ENCODE measurements at regions not wholly inside any gene's neighbourhood (a gene's known extent, or its start where the extent isn't known, plus 50 kb on each side); places are given as distances from the start of the nearest gene placed in this dataset.

DNA sequence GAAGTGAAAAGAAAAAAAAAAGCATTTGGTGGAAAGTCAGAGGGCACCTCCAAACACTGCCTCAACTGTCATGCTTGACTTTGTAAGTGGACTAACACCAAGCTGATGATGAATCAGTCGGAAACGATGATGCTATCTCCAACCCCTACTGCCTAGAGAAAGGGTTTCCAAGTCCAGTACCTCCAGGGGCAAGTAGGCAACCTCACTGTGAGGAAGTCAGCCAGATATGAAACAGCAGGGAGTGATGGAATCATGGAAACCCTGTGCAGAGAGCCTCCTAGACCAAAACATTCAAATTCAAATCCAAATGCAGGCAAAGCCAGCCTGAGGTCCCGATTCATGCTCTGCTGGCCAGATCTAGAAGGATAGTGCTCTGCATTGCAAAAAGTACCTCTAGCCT is 100.9 kb upstream of the SERP2 start:
- TF ChIP-seq HDGF (IDR thresholded peaks at IDR 0.05; ENCODE audit: borderline replicate concordance) (no peak), SUZ12 (IDR thresholded peaks at IDR 0.05) (no peak), FOXM1 (IDR thresholded peaks at IDR 0.05; ENCODE audit: borderline replicate concordance) (no peak), BHLHE40 (IDR thresholded peaks at IDR 0.05; ENCODE audit: borderline replicate concordance) (no peak), CTBP1 (IDR thresholded peaks at IDR 0.05; ENCODE audit: borderline replicate concordance) (no peak), NFRKB (IDR thresholded peaks at IDR 0.05) (no peak), SP1 (IDR thresholded peaks at IDR 0.05) (no peak), TARDBP (IDR thresholded peaks at IDR 0.05) (no peak), ELF4 (IDR thresholded peaks at IDR 0.05) (no peak), FOXA1 (IDR thresholded peaks at IDR 0.05) (no peak), FOXK2 (IDR thresholded peaks at IDR 0.05) (no peak), ZNF384 (IDR thresholded peaks at IDR 0.05) (no peak), ARNT (IDR thresholded peaks at IDR 0.05) (no peak), PKNOX1 (IDR thresholded peaks at IDR 0.05) (no peak)
